Panc1 (cell line): ENCODE measurements at regions not wholly inside any gene's neighbourhood (a gene's known extent, or its start where the extent isn't known, plus 50 kb on each side); places are given as distances from the start of the nearest gene placed in this dataset.

Source experiments
- ATAC-seq: fragments of 200-7000 bp; cut with Tn5 transposase; 2 replicates; pipeline ENCODE4 v1.9.1; 2020; ENCODE audit warnings: mild to moderate bottlenecking, moderate library complexity
- BruUV-seq: library from RNA; stranded (reverse); fragments of 400-500 nt; replicated peaks from 2 replicates; lab custom pipeline; 2021; lab: Mats Ljungman, UMichigan
- CTCF ChIA-PET: fragments of 300-600 bp; sonication (Branson Sonifier 250); formaldehyde crosslinking; loops from one replicate; lab custom pipeline; 2022; ENCODE audit warnings: antibody characterized with exemption; lab: Charles Lee
- POLR2A ChIA-PET: fragments of 300-600 bp; sonication (Branson Sonifier 250); formaldehyde crosslinking; loops from one replicate; lab custom pipeline; 2022; ENCODE audit warnings: antibody characterized with exemption; lab: Charles Lee
- DNase-seq: peaks from one replicate; pipeline ENCODE4 v3.0.0-alpha.2; 2010; ENCODE audit warnings: low read depth, low spot score
- H3K27ac ChIP-seq: 2 replicates; pipeline ENCODE4 v1.5.1; 2011; ENCODE audit warnings: mild to moderate bottlenecking, low read length, inconsistent platforms
- H3K27me3 ChIP-seq: fragments of 200-500 bp; sonication (Bioruptor generic); 2 replicates; pipeline ENCODE4 v1.6.0; 2014; ENCODE audit warnings: low read length, inconsistent platforms; ENCODE audit not compliant: control insufficient read depth, insufficient read depth
- H3K36me3 ChIP-seq: fragments of 200-500 bp; sonication (Bioruptor generic); 2 replicates; pipeline ENCODE4 v1.5.1; 2014; ENCODE audit warnings: inconsistent platforms, mild to moderate bottlenecking, low read length, moderate library complexity; ENCODE audit not compliant: control insufficient read depth, insufficient read depth
- H3K4me1 ChIP-seq: 2 replicates; pipeline ENCODE4 v1.5.1; 2011; ENCODE audit warnings: inconsistent platforms, mild to moderate bottlenecking, low read length, moderate library complexity; ENCODE audit not compliant: control insufficient read depth, insufficient read depth
- H3K4me3 ChIP-seq, 2 experiments: 2 replicates each; pipeline ENCODE4 v1.5.1; 2011 to 2012; ENCODE audit warnings: low read depth in 2 of 2, low read length in 2 of 2, mild to moderate bottlenecking in 2 of 2, inconsistent platforms in 1 of 2, moderate library complexity in 1 of 2
- H3K9me3 ChIP-seq: fragments of 200-500 bp; sonication (Bioruptor generic); 2 replicates; pipeline ENCODE4 v1.5.1; 2014; ENCODE audit warnings: low read depth, mild to moderate bottlenecking, inconsistent platforms, low read length, moderate library complexity; ENCODE audit not compliant: control insufficient read depth, insufficient read depth
- POLR2AphosphoS5 ChIP-seq: IDR thresholded peaks from 2 replicates; pipeline ENCODE4 v1.6.1; 2012; ENCODE audit warnings: mild to moderate bottlenecking, low read depth, low read length, moderate library complexity
- SIN3A ChIP-seq: IDR thresholded peaks from 2 replicates; pipeline ENCODE4 v1.6.1; 2012; ENCODE audit warnings: low read depth, mild to moderate bottlenecking, low read length, moderate library complexity, borderline replicate concordance; ENCODE audit not compliant: insufficient read depth
- TCF7L2 ChIP-seq: IDR thresholded peaks from 2 replicates; pipeline ENCODE4 v1.6.1; 2011; ENCODE audit warnings: mild to moderate bottlenecking, low read depth, low read length, inconsistent platforms
- in situ Hi-C: cut with HindIII; loops from 2 replicates; pipeline ENCODE4 v1.10.0; 2016; ENCODE audit warnings: low sequenced_read_pairs, low pct_unique_long_range_greater_than_20kb
- intact Hi-C: fragments of 100-400 bp; cut with micrococcal nuclease; formaldehyde crosslinking; loops from one replicate; pipeline ENCODE4 v1.10.0; 2022; ENCODE audit not compliant: unreplicated experiment
- TF ChIP-seq, protein P1 (sequence below), 2 experiments: IDR thresholded peaks; 2 replicates each; pipeline ENCODE4 v1.6.1; 2011 to 2012; ENCODE audit warnings: low read depth in 2 of 2, control low read depth in 1 of 2, low read length in 1 of 2, mild to moderate bottlenecking in 1 of 2, moderate library complexity in 1 of 2; ENCODE audit not compliant: insufficient read depth in 1 of 2
- TF ChIP-seq, protein P2 (sequence below): fragments of 450-650 bp; IDR thresholded peaks from 2 replicates; pipeline ENCODE4 v1.5.1; 2017; ENCODE audit warnings: mild to moderate bottlenecking

DNA sequence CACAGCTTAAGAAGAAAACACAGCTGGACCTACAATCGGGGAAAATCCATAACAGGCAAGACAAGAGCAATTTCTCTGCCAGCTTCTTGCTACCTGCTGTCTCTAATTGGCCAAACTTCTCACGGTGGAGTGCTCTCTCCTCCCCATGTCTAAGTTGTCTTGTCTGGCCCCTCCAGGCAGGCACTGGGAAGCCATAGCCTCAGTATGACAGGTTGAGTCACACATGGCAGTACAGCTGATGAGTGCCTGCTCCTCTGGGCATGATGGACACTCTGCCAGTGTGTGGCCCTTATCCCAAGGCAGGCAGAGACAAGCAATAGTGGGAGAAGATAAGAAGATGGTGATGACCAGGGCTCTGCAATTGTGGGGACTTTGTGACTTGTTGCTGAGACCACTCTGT, 551.8 kb downstream of the DIPK2A start:
- in situ Hi-C loops (no loop called here), intact Hi-C loops (no loop called here)
- DNase-seq (no peak), ATAC-seq (no peak)
- Histone ChIP-seq H3K4me1 (no peaks in the 10 kb centered on the region), H3K4me3 (no peak overlapping the region), H3K9me3 (no peaks in the 10 kb centered on the region; the same call in 1 of the 2 replicates), H3K27me3 (no peaks in the 10 kb centered on the region), H3K27ac (no peak overlapping the region), H3K36me3 (no peaks in the 10 kb centered on the region)
- ChIA-PET POLR2A (no interaction called here), CTCF (no interaction called here)
- BruUV-seq: no TSS peak
- TF ChIP-seq, protein P1, sequence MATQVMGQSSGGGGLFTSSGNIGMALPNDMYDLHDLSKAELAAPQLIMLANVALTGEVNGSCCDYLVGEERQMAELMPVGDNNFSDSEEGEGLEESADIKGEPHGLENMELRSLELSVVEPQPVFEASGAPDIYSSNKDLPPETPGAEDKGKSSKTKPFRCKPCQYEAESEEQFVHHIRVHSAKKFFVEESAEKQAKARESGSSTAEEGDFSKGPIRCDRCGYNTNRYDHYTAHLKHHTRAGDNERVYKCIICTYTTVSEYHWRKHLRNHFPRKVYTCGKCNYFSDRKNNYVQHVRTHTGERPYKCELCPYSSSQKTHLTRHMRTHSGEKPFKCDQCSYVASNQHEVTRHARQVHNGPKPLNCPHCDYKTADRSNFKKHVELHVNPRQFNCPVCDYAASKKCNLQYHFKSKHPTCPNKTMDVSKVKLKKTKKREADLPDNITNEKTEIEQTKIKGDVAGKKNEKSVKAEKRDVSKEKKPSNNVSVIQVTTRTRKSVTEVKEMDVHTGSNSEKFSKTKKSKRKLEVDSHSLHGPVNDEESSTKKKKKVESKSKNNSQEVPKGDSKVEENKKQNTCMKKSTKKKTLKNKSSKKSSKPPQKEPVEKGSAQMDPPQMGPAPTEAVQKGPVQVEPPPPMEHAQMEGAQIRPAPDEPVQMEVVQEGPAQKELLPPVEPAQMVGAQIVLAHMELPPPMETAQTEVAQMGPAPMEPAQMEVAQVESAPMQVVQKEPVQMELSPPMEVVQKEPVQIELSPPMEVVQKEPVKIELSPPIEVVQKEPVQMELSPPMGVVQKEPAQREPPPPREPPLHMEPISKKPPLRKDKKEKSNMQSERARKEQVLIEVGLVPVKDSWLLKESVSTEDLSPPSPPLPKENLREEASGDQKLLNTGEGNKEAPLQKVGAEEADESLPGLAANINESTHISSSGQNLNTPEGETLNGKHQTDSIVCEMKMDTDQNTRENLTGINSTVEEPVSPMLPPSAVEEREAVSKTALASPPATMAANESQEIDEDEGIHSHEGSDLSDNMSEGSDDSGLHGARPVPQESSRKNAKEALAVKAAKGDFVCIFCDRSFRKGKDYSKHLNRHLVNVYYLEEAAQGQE (IDR thresholded peaks at IDR 0.05; ENCODE audit: insufficient read depth in 1 of 2, low read depth in 2 of 2, low read length in 1 of 2): no peak
- TF ChIP-seq POLR2AphosphoS5 (no peak), TCF7L2 (no peak), SIN3A (no peak)
- TF ChIP-seq, protein P2, sequence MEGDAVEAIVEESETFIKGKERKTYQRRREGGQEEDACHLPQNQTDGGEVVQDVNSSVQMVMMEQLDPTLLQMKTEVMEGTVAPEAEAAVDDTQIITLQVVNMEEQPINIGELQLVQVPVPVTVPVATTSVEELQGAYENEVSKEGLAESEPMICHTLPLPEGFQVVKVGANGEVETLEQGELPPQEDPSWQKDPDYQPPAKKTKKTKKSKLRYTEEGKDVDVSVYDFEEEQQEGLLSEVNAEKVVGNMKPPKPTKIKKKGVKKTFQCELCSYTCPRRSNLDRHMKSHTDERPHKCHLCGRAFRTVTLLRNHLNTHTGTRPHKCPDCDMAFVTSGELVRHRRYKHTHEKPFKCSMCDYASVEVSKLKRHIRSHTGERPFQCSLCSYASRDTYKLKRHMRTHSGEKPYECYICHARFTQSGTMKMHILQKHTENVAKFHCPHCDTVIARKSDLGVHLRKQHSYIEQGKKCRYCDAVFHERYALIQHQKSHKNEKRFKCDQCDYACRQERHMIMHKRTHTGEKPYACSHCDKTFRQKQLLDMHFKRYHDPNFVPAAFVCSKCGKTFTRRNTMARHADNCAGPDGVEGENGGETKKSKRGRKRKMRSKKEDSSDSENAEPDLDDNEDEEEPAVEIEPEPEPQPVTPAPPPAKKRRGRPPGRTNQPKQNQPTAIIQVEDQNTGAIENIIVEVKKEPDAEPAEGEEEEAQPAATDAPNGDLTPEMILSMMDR: no peak

DNA sequence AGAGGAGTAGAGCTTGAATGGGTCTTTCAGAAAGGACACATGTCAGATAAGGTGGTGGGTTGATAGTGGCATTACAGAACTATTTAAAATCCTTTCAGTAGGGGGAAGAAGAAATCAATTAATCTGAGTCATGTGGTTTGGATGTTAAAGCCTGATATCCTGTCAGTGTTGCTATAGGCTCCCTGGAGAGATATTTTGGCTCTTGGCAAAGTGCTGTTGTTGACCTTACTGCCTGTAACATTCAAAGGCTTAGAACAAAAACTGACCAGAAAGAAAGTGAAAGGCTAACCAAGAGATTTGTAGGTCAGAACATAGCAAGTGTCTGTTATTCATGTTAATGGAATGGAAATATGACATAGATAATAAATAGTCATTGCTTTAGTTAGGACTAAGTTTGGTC, 552.9 kb downstream of the DIPK2A start:
- Histone ChIP-seq H3K27me3 (no peaks in the 10 kb centered on the region), H3K4me3 (no peak overlapping the region), H3K27ac (no peak overlapping the region), H3K9me3 (no peaks in the 10 kb centered on the region; the same call in 1 of the 2 replicates), H3K36me3 (no peaks in the 10 kb centered on the region), H3K4me1 (no peaks in the 10 kb centered on the region)
- TF ChIP-seq, protein P1 (IDR thresholded peaks at IDR 0.05; ENCODE audit: insufficient read depth in 1 of 2, low read depth in 2 of 2, low read length in 1 of 2): no peak
- TF ChIP-seq POLR2AphosphoS5: no peak
- no peak for TF ChIP-seq SIN3A
- TF ChIP-seq TCF7L2: no peak
- TF ChIP-seq, protein P2: no peak
- in situ Hi-C loops: no loop called here
- no peak for DNase-seq
- BruUV-seq: no TSS peak
- POLR2A ChIA-PET: no interaction called here
- no peak for ATAC-seq
- intact Hi-C loops: no loop called here
- CTCF ChIA-PET: no interaction called here
